H9 (cell line): ENCODE measurements at regions not wholly inside any gene's neighbourhood (a gene's known extent, or its start where the extent isn't known, plus 50 kb on each side); places are given as distances from the start of the nearest gene placed in this dataset.

Experiments used
- DNase-seq: peaks from one replicate; pipeline ENCODE4 v3.0.0-alpha.2; 2017
- H2AFZ ChIP-seq: one replicate; pipeline ENCODE4 v1.6.1; 2013; ENCODE audit warnings: mild to moderate bottlenecking, low read length, control low read depth, moderate library complexity
- H2AK5ac ChIP-seq: 2 replicates; pipeline ENCODE4 v1.6.1; 2013; ENCODE audit warnings: low read length, control low read depth, mixed read lengths; ENCODE audit not compliant: insufficient read length
- H2BK120ac ChIP-seq: one replicate; pipeline ENCODE4 v1.6.1; 2013; ENCODE audit warnings: low read depth, mild to moderate bottlenecking, low read length, control low read depth, inconsistent platforms; ENCODE audit not compliant: poor library complexity, severe bottlenecking
- H2BK12ac ChIP-seq: 2 replicates; pipeline ENCODE4 v1.6.1; 2013; ENCODE audit warnings: low read length, control low read depth, mixed read lengths, low read depth; ENCODE audit not compliant: insufficient read length
- H2BK15ac ChIP-seq: 2 replicates; pipeline ENCODE4 v1.6.1; 2013; ENCODE audit warnings: low read depth, low read length, control low read depth
- H2BK20ac ChIP-seq: one replicate; pipeline ENCODE4 v1.6.1; 2013; ENCODE audit warnings: low read depth, mild to moderate bottlenecking, low read length, control low read depth, inconsistent platforms; ENCODE audit not compliant: poor library complexity, severe bottlenecking
- H2BK5ac ChIP-seq: 2 replicates; pipeline ENCODE4 v1.6.1; 2013; ENCODE audit warnings: low read length, control low read depth, mixed read lengths; ENCODE audit not compliant: insufficient read length
- H3K14ac ChIP-seq: 2 replicates; pipeline ENCODE4 v1.6.1; 2013; ENCODE audit warnings: low read length, control low read depth; ENCODE audit not compliant: insufficient read depth
- H3K18ac ChIP-seq: 2 replicates; pipeline ENCODE4 v1.6.1; 2013; ENCODE audit warnings: low read depth, mild to moderate bottlenecking, mixed read lengths, low read length, control low read depth; ENCODE audit not compliant: insufficient read length
- H3K23ac ChIP-seq: 2 replicates; pipeline ENCODE4 v1.6.1; 2013; ENCODE audit warnings: low read length, control low read depth, mixed read lengths, low read depth; ENCODE audit not compliant: insufficient read length
- H3K23me2 ChIP-seq: 2 replicates; pipeline ENCODE4 v1.6.1; 2013; ENCODE audit warnings: low read depth, mild to moderate bottlenecking, mixed read lengths, low read length, control low read depth; ENCODE audit not compliant: insufficient read length, poor library complexity, severe bottlenecking
- H3K27ac ChIP-seq: 2 replicates; pipeline ENCODE4 v1.5.1; 2013; ENCODE audit warnings: low read length, control low read depth, mixed read lengths, low read depth; ENCODE audit not compliant: insufficient read length
- H3K27me3 ChIP-seq: 2 replicates; pipeline ENCODE4 v1.6.1; 2013; ENCODE audit warnings: low read length, control low read depth, inconsistent platforms; ENCODE audit not compliant: insufficient read depth
- H3K4ac ChIP-seq: 2 replicates; pipeline ENCODE4 v1.6.1; 2013; ENCODE audit warnings: low read depth, mild to moderate bottlenecking, control low read depth, inconsistent platforms, low read length, moderate library complexity
- H3K4me1 ChIP-seq: 2 replicates; pipeline ENCODE4 v1.6.1; 2013; ENCODE audit warnings: low read length, control low read depth, inconsistent platforms; ENCODE audit not compliant: insufficient read depth
- H3K4me2 ChIP-seq: 2 replicates; pipeline ENCODE4 v1.6.1; 2013; ENCODE audit warnings: low read length, control low read depth, mixed read lengths; ENCODE audit not compliant: insufficient read length, insufficient read depth
- H3K56ac ChIP-seq: 2 replicates; pipeline ENCODE4 v1.6.1; 2013; ENCODE audit warnings: low read depth, mild to moderate bottlenecking, mixed read lengths, low read length, control low read depth; ENCODE audit not compliant: insufficient read length
- H3K79me1 ChIP-seq: 2 replicates; pipeline ENCODE4 v1.6.1; 2013; ENCODE audit warnings: low read depth, mild to moderate bottlenecking, moderate library complexity, low read length, control low read depth, inconsistent platforms; ENCODE audit not compliant: insufficient read depth, poor library complexity, severe bottlenecking
- H3K79me2 ChIP-seq: 2 replicates; pipeline ENCODE4 v1.6.1; 2013; ENCODE audit warnings: low read length, control low read depth, inconsistent platforms; ENCODE audit not compliant: insufficient read depth
- H3K9ac ChIP-seq: 2 replicates; pipeline ENCODE4 v1.6.1; 2013; ENCODE audit warnings: low read length, control low read depth, mixed read lengths; ENCODE audit not compliant: insufficient read length; ENCODE audit errors: extremely low read depth
- H3K9me3 ChIP-seq: one replicate; pipeline ENCODE4 v1.6.1; 2013; ENCODE audit warnings: low read depth, low read length, inconsistent platforms; ENCODE audit not compliant: control insufficient read depth
- H3T11ph ChIP-seq: one replicate; pipeline ENCODE4 v1.6.1; 2013; ENCODE audit warnings: mild to moderate bottlenecking, low read length, control low read depth, inconsistent platforms
- H4K20me1 ChIP-seq: one replicate; pipeline ENCODE4 v1.6.1; 2013; ENCODE audit not compliant: control insufficient read depth, insufficient read length, insufficient read depth
- H4K5ac ChIP-seq: 2 replicates; pipeline ENCODE4 v1.6.1; 2013; ENCODE audit warnings: low read depth, mild to moderate bottlenecking, mixed read lengths, low read length, control low read depth; ENCODE audit not compliant: insufficient read length
- H4K8ac ChIP-seq: replicated peaks from 2 replicates; pipeline ENCODE4 v1.6.1; 2013; ENCODE audit warnings: low read length, control low read depth, mixed read lengths, low read depth; ENCODE audit not compliant: insufficient read length
- H4K91ac ChIP-seq: 2 replicates; pipeline ENCODE4 v1.6.1; 2013; ENCODE audit warnings: low read depth, mild to moderate bottlenecking, moderate library complexity, mixed read lengths, low read length, control low read depth; ENCODE audit not compliant: insufficient read length
- H3K27ac Mint-ChIP-seq, 3 experiments: 2 replicates in 2 of 3; 3 replicates in 1 of 3; pipeline ENCODE4 v1.8.0; 2020 to 2021; ENCODE audit warnings: mixed read lengths in 3 of 3, mild to moderate bottlenecking in 1 of 3, moderate library complexity in 1 of 3
- H3K27me3 Mint-ChIP-seq: 2 replicates; pipeline ENCODE4 v1.8.0; 2021; ENCODE audit warnings: low read depth, mild to moderate bottlenecking, moderate library complexity, mixed read lengths
- H3K36me3 Mint-ChIP-seq, 3 experiments: 2 replicates in 2 of 3; 3 replicates in 1 of 3; pipeline ENCODE4 v1.8.0; 2020 to 2021; ENCODE audit warnings: low read depth in 3 of 3, mixed read lengths in 3 of 3; ENCODE audit not compliant: insufficient read depth in 1 of 3
- H3K4me1 Mint-ChIP-seq, 2 experiments: 2 replicates each; pipeline ENCODE4 v1.8.0; 2020; ENCODE audit warnings: mixed read lengths in 2 of 2
- H3K4me3 Mint-ChIP-seq, 2 experiments: 2 replicates in 1 of 2; 3 replicates in 1 of 2; pipeline ENCODE4 v1.8.0; 2020 to 2021; ENCODE audit warnings: mild to moderate bottlenecking in 2 of 2, mixed read lengths in 2 of 2, moderate library complexity in 1 of 2
- H3K9me3 Mint-ChIP-seq, 2 experiments: 2 replicates in 1 of 2; 3 replicates in 1 of 2; pipeline ENCODE4 v1.8.0; 2020; ENCODE audit warnings: mild to moderate bottlenecking in 2 of 2, mixed read lengths in 2 of 2, moderate library complexity in 1 of 2
- CTCF ChIP-seq: fragments of 200-600 bp; sonication (generic); conservative IDR thresholded peaks from 3 replicates; pipeline ENCODE4 v1.8.0; 2021; ENCODE audit warnings: antibody characterized with exemption, mild to moderate bottlenecking
- WGBS: extraction: QIAGEN DNeasy Blood & Tissue Kit; methylation state at CpG from one replicate; pipeline ENCODE4 v1.1.7; 2013; ENCODE audit warnings: missing lambda C conversion rate, low lambda C conversion rate, mixed read lengths; ENCODE audit not compliant: insufficient read length; ENCODE audit errors: extremely low coverage; 5-methylcytosine and 5-hydroxymethylcytosine counted together

GRCh38 chr6:134706153-134706552 lies 243.7 kb downstream of the ALDH8A1 start:
- Histone ChIP-seq H2BK20ac (no peak overlapping the region), H3K4me1 (no peaks in the 10 kb centered on the region; the same call in 1 of the 2 replicates), H3K4me2 (no peak overlapping the region), H3K9me3 (no peaks in the 10 kb centered on the region), H4K91ac (no peak overlapping the region), H4K20me1 (no peaks in the 10 kb centered on the region), H3K14ac (no peak overlapping the region), H3K4ac (no peak overlapping the region), H3K27ac (no peak overlapping the region), H3K18ac (no peak overlapping the region), H3K23me2 (no peaks in the 10 kb centered on the region), H3K27me3 (no peaks in the 10 kb centered on the region), H2BK120ac (no peak overlapping the region), H4K5ac (no peak overlapping the region), H3K56ac (no peak overlapping the region), H2BK15ac (no peak overlapping the region), H4K8ac (no peak overlapping the region), H2BK5ac (no peak overlapping the region), H2AK5ac (no peak overlapping the region), H3K79me2 (no peaks in the 10 kb centered on the region; the same call in 1 of the 2 replicates), H3T11ph (no peak overlapping the region), H3K9ac (no peak overlapping the region), H2BK12ac (no peak overlapping the region), H2AFZ (no peak overlapping the region), H3K79me1 (no peaks in the 10 kb centered on the region), H3K23ac (no peak overlapping the region)
- H3K9me3 Mint-ChIP-seq = no peaks in the 10 kb centered on the region; a peak in 1 of 5 replicates
- peak; percentile 51 for DNase-seq
- no peak for TF ChIP-seq CTCF
- H3K27me3 Mint-ChIP-seq = no peaks in the 10 kb centered on the region
- H3K36me3 Mint-ChIP-seq = no peaks in the 10 kb centered on the region; a peak in 1 of 7 replicates
- peaks cover 21 to 22% of the 10 kb centered on the region in 2 experiments for H3K4me1 Mint-ChIP-seq
- H3K27ac Mint-ChIP-seq = peak overlapping the region in 1 of 3 experiments; percentile 37; a peak in 2 of 7 replicates
- no peak overlapping the region for H3K4me3 Mint-ChIP-seq
- WGBS = no CpG with 5 or more reads among the region's 3 CpGs
